ENCODE measurements at regions not wholly inside any gene's neighbourhood (a gene's known extent, or its start where the extent isn't known, plus 50 kb on each side); places are given as distances from the start of the nearest gene placed in this dataset.
A peak's percentile ranks its signal among the peaks of the same experiment; 100 is the strongest.

DNA sequence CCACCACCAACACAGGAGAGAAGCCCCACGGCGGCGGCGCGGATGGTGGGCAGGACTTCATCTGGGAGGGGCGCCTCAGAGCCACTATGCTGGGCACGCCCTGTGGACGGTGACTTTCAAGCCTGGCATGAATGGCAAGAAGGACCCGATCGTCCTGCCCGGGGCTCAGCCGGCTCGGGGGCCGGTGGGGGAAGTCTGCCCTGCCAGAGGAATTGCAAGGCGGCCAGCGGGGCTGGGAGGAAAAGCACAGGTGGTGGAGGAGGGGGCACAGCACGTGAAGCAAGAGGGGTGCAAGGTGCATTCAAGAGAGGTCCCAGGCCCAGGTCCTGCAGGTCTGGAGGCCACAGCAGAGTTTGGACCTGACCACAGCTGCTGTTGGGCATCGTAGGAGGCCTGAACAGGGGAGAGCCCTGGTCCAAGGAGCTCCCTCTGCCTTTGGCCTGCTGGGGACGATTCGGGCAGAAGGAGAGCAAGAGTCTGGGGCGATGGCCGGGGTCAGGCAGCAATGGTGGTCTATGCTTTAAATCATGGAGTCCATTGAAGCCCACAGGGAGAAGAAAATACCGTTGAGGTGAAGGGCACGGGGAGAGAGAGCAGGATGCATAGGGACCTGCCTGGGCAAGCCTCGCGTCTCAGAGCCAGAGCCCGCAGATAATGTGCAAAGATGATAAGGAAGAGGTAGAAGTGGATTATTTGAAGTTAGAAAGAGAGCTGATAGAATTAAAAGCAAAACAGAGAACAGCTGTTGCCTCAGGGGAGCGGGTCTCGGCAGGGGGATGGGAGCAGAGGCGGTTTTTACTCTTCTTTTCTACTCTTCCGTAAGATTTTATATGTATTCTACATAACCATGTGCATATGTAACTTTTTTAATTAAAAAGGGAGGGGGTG is 82.6 kb upstream of the SHISAL1 start:
- H3K27ac ChIP-seq: no peak overlapping the region
- no peak overlapping the region for H3K4me3 ChIP-seq
- TF ChIP-seq, protein P1, sequence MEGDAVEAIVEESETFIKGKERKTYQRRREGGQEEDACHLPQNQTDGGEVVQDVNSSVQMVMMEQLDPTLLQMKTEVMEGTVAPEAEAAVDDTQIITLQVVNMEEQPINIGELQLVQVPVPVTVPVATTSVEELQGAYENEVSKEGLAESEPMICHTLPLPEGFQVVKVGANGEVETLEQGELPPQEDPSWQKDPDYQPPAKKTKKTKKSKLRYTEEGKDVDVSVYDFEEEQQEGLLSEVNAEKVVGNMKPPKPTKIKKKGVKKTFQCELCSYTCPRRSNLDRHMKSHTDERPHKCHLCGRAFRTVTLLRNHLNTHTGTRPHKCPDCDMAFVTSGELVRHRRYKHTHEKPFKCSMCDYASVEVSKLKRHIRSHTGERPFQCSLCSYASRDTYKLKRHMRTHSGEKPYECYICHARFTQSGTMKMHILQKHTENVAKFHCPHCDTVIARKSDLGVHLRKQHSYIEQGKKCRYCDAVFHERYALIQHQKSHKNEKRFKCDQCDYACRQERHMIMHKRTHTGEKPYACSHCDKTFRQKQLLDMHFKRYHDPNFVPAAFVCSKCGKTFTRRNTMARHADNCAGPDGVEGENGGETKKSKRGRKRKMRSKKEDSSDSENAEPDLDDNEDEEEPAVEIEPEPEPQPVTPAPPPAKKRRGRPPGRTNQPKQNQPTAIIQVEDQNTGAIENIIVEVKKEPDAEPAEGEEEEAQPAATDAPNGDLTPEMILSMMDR (IDR thresholded peaks at IDR 0.05): no peak
- peak; percentile 66 for DNase-seq (ENCODE audit: low spot score)

DNA sequence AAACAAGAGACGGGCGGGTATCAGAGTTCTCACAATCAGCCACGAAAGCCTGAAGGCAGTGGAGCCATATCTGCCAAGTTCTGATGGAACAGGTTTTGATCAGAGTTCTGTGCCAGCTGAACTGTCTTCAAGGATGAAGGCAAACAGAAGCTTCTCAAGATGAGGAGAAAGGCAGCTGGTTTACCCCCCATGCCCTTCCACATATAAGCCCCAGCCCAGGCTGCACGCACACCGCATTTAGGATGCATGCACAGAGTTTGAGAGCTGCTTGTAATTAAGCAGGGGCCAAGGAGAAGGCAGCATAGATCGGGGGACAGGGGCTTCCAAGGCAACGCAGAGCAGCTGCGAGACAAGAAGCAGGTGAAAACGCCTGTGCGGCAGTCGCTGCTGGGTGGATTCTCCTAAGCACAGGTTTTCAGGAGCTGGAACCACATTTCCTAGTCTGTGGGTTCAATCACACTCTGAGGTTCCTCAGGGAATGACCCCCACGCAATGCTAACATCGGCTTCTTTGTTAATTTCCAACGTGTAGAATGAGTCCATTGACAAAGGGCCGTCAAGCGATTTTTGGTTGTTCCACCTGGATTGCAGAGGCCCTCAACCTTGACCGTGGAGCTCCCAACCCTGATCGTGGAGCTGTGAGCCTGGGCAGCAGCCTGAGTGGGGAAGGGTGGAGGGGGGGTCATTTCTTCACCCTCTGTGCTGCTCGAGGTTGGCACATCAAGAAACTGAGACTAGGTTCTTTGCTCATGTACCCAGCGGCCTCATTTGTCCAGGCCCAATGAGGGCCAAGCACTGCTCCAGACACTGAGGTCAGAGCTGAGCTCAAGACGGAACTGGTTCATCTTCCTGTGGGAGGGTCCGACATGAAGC is 81.7 kb upstream of the SHISAL1 start:
- H3K4me3 ChIP-seq: no peak overlapping the region
- peak; percentile 49 for DNase-seq (ENCODE audit: low spot score)
- no peak overlapping the region for H3K27ac ChIP-seq
- TF ChIP-seq, protein P1 (IDR thresholded peaks at IDR 0.05): no peak

DNA sequence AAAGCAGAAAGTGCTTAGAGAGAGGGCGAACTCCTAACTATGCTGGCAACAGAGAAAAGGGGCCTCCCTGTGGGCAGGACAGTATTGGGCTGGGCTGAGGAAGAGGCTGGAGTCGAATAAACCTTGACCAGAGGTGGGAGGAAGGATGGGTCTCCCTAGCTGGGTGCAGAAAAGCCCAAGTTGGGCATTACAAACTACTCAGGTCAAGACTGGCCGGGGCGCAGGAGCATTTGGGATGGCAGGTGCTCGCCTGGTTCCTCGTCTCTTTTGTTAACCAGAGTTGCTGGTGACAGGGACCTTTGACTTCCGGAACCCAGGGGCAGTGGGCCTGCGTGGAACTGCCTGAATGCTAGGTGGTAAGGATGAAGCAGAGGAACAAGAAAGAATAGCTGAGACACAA is 80.3 kb upstream of the SHISAL1 start:
- DNase-seq (ENCODE audit: low spot score): peak; percentile 43
- TF ChIP-seq, protein P1 (IDR thresholded peaks at IDR 0.05): no peak

DNA sequence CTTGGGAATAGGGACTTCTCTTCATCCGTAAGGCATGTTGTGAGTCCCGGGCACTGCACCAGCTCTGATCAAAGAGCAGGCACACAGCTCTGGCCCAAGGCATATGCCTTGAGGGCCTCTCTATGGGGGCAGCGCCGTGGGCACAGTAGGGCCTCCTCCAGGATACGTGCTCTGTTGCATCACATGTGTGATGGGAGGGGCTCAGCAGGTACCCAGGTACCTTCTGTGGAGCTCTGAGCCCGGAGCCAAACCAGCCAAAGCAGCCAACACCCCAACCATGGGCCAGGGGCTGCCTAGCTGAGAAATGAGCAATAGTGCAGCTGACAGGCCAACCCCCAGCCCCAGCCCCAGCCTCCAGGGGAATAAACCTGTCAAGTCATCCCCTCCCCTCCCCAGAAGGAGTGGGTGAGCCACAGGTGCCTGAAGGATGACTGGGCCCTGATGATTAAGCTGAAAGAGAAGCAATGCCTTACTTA is 79.7 kb upstream of the SHISAL1 start:
- DNase-seq (ENCODE audit: low spot score): peak; percentile 68
- TF ChIP-seq, protein P1 (IDR thresholded peaks at IDR 0.05): no peak
- no peak overlapping the region for H3K4me3 ChIP-seq
- H3K27ac ChIP-seq: no peak overlapping the region

More for the DNA sequence above, 80.3 kb upstream of the SHISAL1 start:
- Histone ChIP-seq H3K27ac (no peak overlapping the region), H3K4me3 (no peak overlapping the region)

DNA sequence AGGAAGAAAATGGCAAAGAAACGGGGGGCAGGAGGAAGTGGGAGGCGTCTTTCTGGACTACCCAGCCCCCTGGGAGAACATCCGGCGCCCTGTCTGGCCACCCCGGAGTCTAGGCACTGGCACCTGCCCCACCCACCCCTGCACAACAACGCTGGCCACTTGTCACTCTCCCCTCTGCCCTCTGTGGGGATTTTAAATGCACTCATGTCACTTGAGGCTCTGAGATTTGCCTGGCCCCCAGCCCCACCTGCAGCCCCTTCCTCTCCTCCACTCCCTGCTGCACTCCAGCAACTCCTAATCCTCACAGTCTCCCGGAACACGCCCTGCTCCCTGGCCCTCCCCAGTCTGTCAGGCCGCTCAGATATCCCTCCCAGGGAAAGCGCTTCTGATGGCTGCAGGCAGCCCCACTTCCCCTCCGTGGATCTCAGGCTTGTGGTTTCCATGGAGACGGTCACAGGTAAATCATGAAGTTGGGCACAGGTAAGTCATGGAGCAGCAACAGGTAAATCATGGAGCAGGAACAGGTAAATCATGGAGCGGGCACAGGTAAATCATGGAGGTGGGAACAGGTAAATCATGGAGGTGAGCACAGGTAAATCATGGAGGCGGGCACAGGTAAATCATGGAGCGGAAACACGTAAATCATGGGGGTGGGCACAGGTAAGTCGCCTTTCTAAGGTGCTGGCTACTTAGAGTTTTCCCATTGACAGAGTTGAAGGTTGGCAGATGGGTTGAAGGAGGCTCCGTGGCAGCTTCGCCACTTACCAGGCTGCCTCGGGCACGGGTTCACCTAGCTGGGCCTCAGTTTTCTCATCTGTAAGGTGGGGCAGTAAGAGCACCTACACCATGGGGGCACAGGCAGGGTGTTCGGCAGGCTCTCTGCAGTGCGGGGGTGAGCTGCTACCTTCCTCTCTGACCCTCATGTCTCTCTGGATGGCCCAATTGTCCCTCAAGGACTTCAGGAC is 79.0 kb upstream of the SHISAL1 start:
- peak; percentile 49 for DNase-seq (ENCODE audit: low spot score)
- TF ChIP-seq, protein P1 (IDR thresholded peaks at IDR 0.05): no peak
- Histone ChIP-seq H3K4me3 (no peak overlapping the region), H3K27ac (no peak overlapping the region)

DNA sequence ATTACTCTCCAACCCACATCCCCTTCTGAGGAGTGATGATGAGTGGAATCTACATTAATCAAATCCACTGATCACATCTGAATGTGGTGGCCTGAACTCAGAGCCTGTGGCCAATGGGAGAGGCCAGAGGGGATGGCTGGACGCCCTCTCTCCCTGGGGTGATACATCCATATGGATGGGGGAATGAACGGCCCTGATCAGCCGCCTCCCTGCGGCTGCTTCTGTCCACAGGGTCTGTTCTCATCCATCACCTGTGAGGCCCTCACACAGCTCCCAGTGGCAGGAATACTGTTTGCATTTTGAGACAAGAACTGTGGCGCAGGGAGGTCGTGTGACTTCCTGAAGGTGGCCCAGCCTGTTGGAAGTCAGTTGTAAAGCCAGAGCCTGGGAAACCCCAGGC is 78.3 kb upstream of the SHISAL1 start:
- H3K4me3 ChIP-seq: no peak overlapping the region
- TF ChIP-seq, protein P1 (IDR thresholded peaks at IDR 0.05): no peak
- H3K27ac ChIP-seq: no peak overlapping the region
- peak; percentile 22 for DNase-seq (ENCODE audit: low spot score)
